Body of pancreas (tissue), 4 donors: ENCODE measurements at regions not wholly inside any gene's neighbourhood (a gene's known extent, or its start where the extent isn't known, plus 50 kb on each side); places are given as distances from the start of the nearest gene placed in this dataset.

Experiments
- CTCF ChIP-seq, 7 experiments: fragments of 450-650 bp in 4 of 7; fragments of 200-600 bp in 3 of 7; sonication (generic) in 3 of 7; IDR thresholded peaks; one replicate each; pipeline ENCODE4 v1.5.1; 2016 to 2019; ENCODE audit warnings: antibody characterized with exemption in 7 of 7
- POLR2A ChIP-seq, 3 donors: fragments of 450-650 bp; IDR thresholded peaks; one replicate each; pipeline ENCODE4 v1.6.1; 2016; ENCODE audit warnings: antibody characterized with exemption in 3 of 3, mild to moderate bottlenecking in 2 of 3

GRCh38 chrX:20432746-20433387 lies 166.2 kb upstream of the RPS6KA3 start:
- TF ChIP-seq CTCF (IDR thresholded peaks at IDR 0.05) (no peak), POLR2A (IDR thresholded peaks at IDR 0.05) (no peak)
